GM21381 (cell line): ENCODE measurements at regions not wholly inside any gene's neighbourhood (a gene's known extent, or its start where the extent isn't known, plus 50 kb on each side); places are given as distances from the start of the nearest gene placed in this dataset.

ENCODE experiments used
- ATAC-seq: cut with Tn5 transposase; IDR thresholded peaks from one replicate; pipeline ENCODE4 v1.9.1; 2021; ENCODE audit warnings: mild to moderate bottlenecking, moderate library complexity; ENCODE audit not compliant: unreplicated experiment

GRCh38 chrY:19365321-19365720, 379.2 kb downstream of the KDM5D start:
- ATAC-seq = no peak

GRCh38 chrY:19357249-19357648, 387.3 kb downstream of the KDM5D start:
- ATAC-seq = peak; percentile 53

- peak; percentile 83 for ATAC-seq
These were observed 387.8 kb downstream of the KDM5D start for GRCh38 chrY:19356735-19357134.

GRCh38 chrY:19354857-19355173, 389.7 kb downstream of the KDM5D start:
- ATAC-seq = no peak

GRCh38 chrY:19354061-19354856, 390.3 kb downstream of the KDM5D start:
- no peak for ATAC-seq

- ATAC-seq = no peak
These were observed 392.9 kb downstream of the KDM5D start for GRCh38 chrY:19351616-19352015.

- ATAC-seq = no peak
These were observed 422.8 kb downstream of the KDM5D start for GRCh38 chrY:19321701-19322100.

GRCh38 chrY:19319135-19319534, 425.4 kb downstream of the KDM5D start:
- ATAC-seq = no peak

- ATAC-seq = no peak
These were observed 427.1 kb downstream of the KDM5D start for GRCh38 chrY:19317271-19317987.

GRCh38 chrY:19307627-19308026, 436.9 kb downstream of the KDM5D start:
- ATAC-seq = no peak

GRCh38 chrY:19303136-19303535, 441.4 kb downstream of the KDM5D start:
- no peak for ATAC-seq

GRCh38 chrY:19290925-19291324, 453.6 kb downstream of the KDM5D start:
- ATAC-seq = no peak

- ATAC-seq = no peak
These were observed 470.4 kb downstream of the KDM5D start for GRCh38 chrY:19274076-19274475.

GRCh38 chrY:19268331-19268730, 476.2 kb downstream of the KDM5D start:
- no peak for ATAC-seq

- no peak for ATAC-seq
These were observed 479.1 kb downstream of the KDM5D start for GRCh38 chrY:19265404-19265803.

GRCh38 chrY:19262310-19262709, 482.2 kb downstream of the KDM5D start:
- no peak for ATAC-seq

- ATAC-seq = no peak
These were observed 458.9 kb upstream of the HSFY2 start for GRCh38 chrY:19232276-19232994.

- no peak for ATAC-seq
These were observed 447.2 kb upstream of the HSFY2 start for GRCh38 chrY:19220784-19221183.

- ATAC-seq = no peak
These were observed 435.4 kb upstream of the HSFY2 start for GRCh38 chrY:19208915-19209314.

GRCh38 chrY:19207048-19207447, 433.5 kb upstream of the HSFY2 start:
- ATAC-seq = no peak

- no peak for ATAC-seq
These were observed 407.3 kb upstream of the HSFY2 start for GRCh38 chrY:19180824-19181223.

GRCh38 chrY:19168202-19168565, 394.6 kb upstream of the HSFY2 start:
- no peak for ATAC-seq
